IPS-15b (cell line): ENCODE measurements at regions not wholly inside any gene's neighbourhood (a gene's known extent, or its start where the extent isn't known, plus 50 kb on each side); places are given as distances from the start of the nearest gene placed in this dataset.

ENCODE experiments used
- H3K27me3 ChIP-seq: one replicate; pipeline ENCODE4 v1.6.1; 2013; ENCODE audit warnings: low read length; ENCODE audit not compliant: control insufficient read depth, insufficient read depth
- H3K36me3 ChIP-seq: one replicate; pipeline ENCODE4 v1.6.1; 2013; ENCODE audit warnings: low read length; ENCODE audit not compliant: control insufficient read depth, insufficient read depth
- H3K4me1 ChIP-seq: one replicate; pipeline ENCODE4 v1.6.1; 2013; ENCODE audit warnings: mild to moderate bottlenecking, low read length; ENCODE audit not compliant: control insufficient read depth, insufficient read depth
- H3K4me3 ChIP-seq: one replicate; pipeline ENCODE4 v1.5.1; 2013; ENCODE audit warnings: low read depth, low read length
- H3K9ac ChIP-seq: one replicate; pipeline ENCODE4 v1.6.1; 2013; ENCODE audit warnings: low read depth, mild to moderate bottlenecking, low read length
- H3K9me3 ChIP-seq: one replicate; pipeline ENCODE4 v1.6.1; 2013; ENCODE audit warnings: mild to moderate bottlenecking, low read length; ENCODE audit not compliant: control insufficient read depth, insufficient read depth

- Histone ChIP-seq H3K27me3 (no peaks in the 10 kb centered on the region), H3K9ac (no peak overlapping the region), H3K4me3 (no peak overlapping the region), H3K36me3 (no peaks in the 10 kb centered on the region), H3K4me1 (no peaks in the 10 kb centered on the region), H3K9me3 (no peaks in the 10 kb centered on the region)
Measured at GRCh38 chr1:91171898-91172297, 150.1 kb upstream of the ZNF644 start.

GRCh38 chr1:91170571-91170970, 148.7 kb upstream of the ZNF644 start:
- Histone ChIP-seq H3K9ac (no peak overlapping the region), H3K27me3 (no peaks in the 10 kb centered on the region), H3K36me3 (no peaks in the 10 kb centered on the region), H3K4me3 (no peak overlapping the region), H3K9me3 (no peaks in the 10 kb centered on the region), H3K4me1 (peaks cover 3% of the 10 kb centered on the region)

GRCh38 chr1:91166106-91166712, 144.4 kb upstream of the ZNF644 start:
- Histone ChIP-seq H3K4me1 (peaks cover 6% of the 10 kb centered on the region), H3K9ac (no peak overlapping the region), H3K9me3 (no peaks in the 10 kb centered on the region), H3K36me3 (no peaks in the 10 kb centered on the region), H3K4me3 (no peak overlapping the region), H3K27me3 (no peaks in the 10 kb centered on the region)

GRCh38 chr1:91165033-91165654, 143.3 kb upstream of the ZNF644 start:
- H3K9ac ChIP-seq = peak overlapping the region; percentile 8
- no peaks in the 10 kb centered on the region for H3K36me3 ChIP-seq
- H3K4me3 ChIP-seq = no peak overlapping the region
- H3K9me3 ChIP-seq = no peaks in the 10 kb centered on the region
- no peaks in the 10 kb centered on the region for H3K27me3 ChIP-seq
- H3K4me1 ChIP-seq = peaks cover 6% of the 10 kb centered on the region

- no peaks in the 10 kb centered on the region for H3K27me3 ChIP-seq
- no peaks in the 10 kb centered on the region for H3K9me3 ChIP-seq
- no peak overlapping the region for H3K4me3 ChIP-seq
- H3K9ac ChIP-seq = no peak overlapping the region
- no peaks in the 10 kb centered on the region for H3K36me3 ChIP-seq
- peaks cover 6% of the 10 kb centered on the region for H3K4me1 ChIP-seq
Measured at GRCh38 chr1:91162613-91163012, 140.8 kb upstream of the ZNF644 start.

- H3K9me3 ChIP-seq = no peaks in the 10 kb centered on the region
- H3K27me3 ChIP-seq = no peaks in the 10 kb centered on the region
- no peak overlapping the region for H3K9ac ChIP-seq
- H3K36me3 ChIP-seq = no peaks in the 10 kb centered on the region
- peaks cover 6% of the 10 kb centered on the region for H3K4me1 ChIP-seq
- no peak overlapping the region for H3K4me3 ChIP-seq
Measured at GRCh38 chr1:91161749-91162148, 139.9 kb upstream of the ZNF644 start.

- Histone ChIP-seq H3K36me3 (no peaks in the 10 kb centered on the region), H3K4me1 (peaks cover 6% of the 10 kb centered on the region), H3K4me3 (no peak overlapping the region), H3K9ac (no peak overlapping the region), H3K27me3 (no peaks in the 10 kb centered on the region), H3K9me3 (no peaks in the 10 kb centered on the region)
Measured at GRCh38 chr1:91161166-91161565, 139.3 kb upstream of the ZNF644 start.

GRCh38 chr1:91160363-91161075, 138.7 kb upstream of the ZNF644 start:
- peaks cover 2% of the 10 kb centered on the region for H3K4me1 ChIP-seq
- H3K9ac ChIP-seq = no peak overlapping the region
- no peak overlapping the region for H3K4me3 ChIP-seq
- H3K36me3 ChIP-seq = no peaks in the 10 kb centered on the region
- no peaks in the 10 kb centered on the region for H3K9me3 ChIP-seq
- no peaks in the 10 kb centered on the region for H3K27me3 ChIP-seq

GRCh38 chr1:91153341-91153740, 131.5 kb upstream of the ZNF644 start:
- H3K27me3 ChIP-seq = no peaks in the 10 kb centered on the region
- H3K9ac ChIP-seq = no peak overlapping the region
- no peaks in the 10 kb centered on the region for H3K36me3 ChIP-seq
- no peak overlapping the region for H3K4me3 ChIP-seq
- H3K9me3 ChIP-seq = no peaks in the 10 kb centered on the region
- H3K4me1 ChIP-seq = no peaks in the 10 kb centered on the region

GRCh38 chr1:91152331-91152730, 130.5 kb upstream of the ZNF644 start:
- no peak overlapping the region for H3K4me3 ChIP-seq
- no peaks in the 10 kb centered on the region for H3K27me3 ChIP-seq
- no peaks in the 10 kb centered on the region for H3K36me3 ChIP-seq
- no peak overlapping the region for H3K9ac ChIP-seq
- H3K9me3 ChIP-seq = no peaks in the 10 kb centered on the region
- H3K4me1 ChIP-seq = no peaks in the 10 kb centered on the region

- H3K9ac ChIP-seq = no peak overlapping the region
- H3K27me3 ChIP-seq = no peaks in the 10 kb centered on the region
- no peaks in the 10 kb centered on the region for H3K36me3 ChIP-seq
- H3K4me3 ChIP-seq = no peak overlapping the region
- H3K9me3 ChIP-seq = no peaks in the 10 kb centered on the region
- H3K4me1 ChIP-seq = no peaks in the 10 kb centered on the region
Measured at GRCh38 chr1:91151702-91152101, 129.9 kb upstream of the ZNF644 start.

GRCh38 chr1:91148641-91149069, 126.8 kb upstream of the ZNF644 start:
- no peak overlapping the region for H3K4me3 ChIP-seq
- H3K9me3 ChIP-seq = no peaks in the 10 kb centered on the region
- no peak overlapping the region for H3K9ac ChIP-seq
- no peaks in the 10 kb centered on the region for H3K36me3 ChIP-seq
- H3K4me1 ChIP-seq = no peaks in the 10 kb centered on the region
- H3K27me3 ChIP-seq = no peaks in the 10 kb centered on the region
